Limb (tissue), 2 donors: ENCODE measurements at regions not wholly inside any gene's neighbourhood (a gene's known extent, or its start where the extent isn't known, plus 50 kb on each side); places are given as distances from the start of the nearest gene placed in this dataset.

Experiments used
- DNase-seq, 2 donors: peaks; one replicate each; pipeline ENCODE4 v3.0.0-alpha.2; 2016; ENCODE audit errors: extremely low spot score in 2 of 2

DNA sequence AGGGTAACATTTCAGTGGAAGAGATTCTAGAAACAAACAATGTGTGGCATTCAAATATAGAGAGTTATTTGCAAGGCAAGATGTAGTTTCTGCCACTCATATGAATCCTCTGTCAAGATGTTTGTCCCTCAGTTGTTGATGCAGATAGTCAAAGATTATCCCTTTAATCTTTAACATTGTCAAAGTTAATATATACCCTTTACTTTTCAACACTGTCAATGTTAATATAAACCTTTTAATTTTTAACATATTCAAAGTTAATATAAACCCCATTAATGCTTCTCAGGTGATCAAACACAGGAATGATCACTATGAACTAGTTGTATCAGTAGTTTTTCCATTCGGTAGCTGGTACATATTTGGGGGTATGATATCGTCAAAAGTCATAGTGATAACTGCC is 51.9 kb upstream of the PICALM start:
- DNase-seq: no peak

DNA sequence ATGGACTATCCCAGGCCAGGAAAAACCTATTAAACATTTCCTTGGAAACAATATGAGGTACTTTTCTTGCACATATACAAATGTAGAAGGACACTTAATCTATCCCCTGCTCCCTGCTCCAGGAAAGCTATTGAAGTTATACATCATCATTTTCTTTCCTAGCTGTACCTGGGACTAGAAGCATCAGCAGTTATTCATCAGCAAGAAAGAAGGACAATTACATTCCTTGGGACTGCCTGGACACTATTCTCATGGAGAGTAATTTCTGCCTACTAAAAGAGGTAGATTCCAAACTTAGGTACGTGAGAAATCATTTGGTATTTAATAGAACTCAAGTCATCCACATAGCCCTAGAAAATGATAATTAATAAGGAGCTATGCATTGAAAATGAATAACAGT is 51.0 kb upstream of the PICALM start:
- DNase-seq: no peak

DNA sequence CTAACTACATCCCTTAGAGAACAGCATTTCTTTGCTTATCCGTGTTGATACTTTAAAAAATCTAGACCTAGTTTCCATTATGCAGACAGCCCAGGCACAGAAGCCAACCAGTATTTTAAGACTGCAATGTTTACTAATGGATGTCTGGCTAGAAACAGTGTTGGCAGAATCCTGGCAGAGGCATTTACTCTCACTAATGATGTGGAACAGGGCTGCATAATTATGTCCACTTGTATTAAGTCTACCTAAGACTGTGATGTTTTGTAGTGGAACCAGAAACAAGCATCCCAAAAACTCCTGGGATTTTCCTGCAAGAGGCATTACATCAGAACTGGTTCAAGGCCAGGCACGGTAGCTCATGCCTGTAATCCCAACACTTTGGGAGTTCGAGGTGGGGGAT is 50.2 kb upstream of the PICALM start:
- peak in 1 of 2 donors; percentile 13 for DNase-seq
